Gastrocnemius medialis (tissue), 4 donors: ENCODE measurements at regions not wholly inside any gene's neighbourhood (a gene's known extent, or its start where the extent isn't known, plus 50 kb on each side); places are given as distances from the start of the nearest gene placed in this dataset.

Experiments used
- ATAC-seq, 2 donors: fragments of 150-250 bp; one replicate each; pipeline ENCODE4 v1.9.1; 2016
- DNase-seq, 2 donors: peaks; one replicate each; pipeline ENCODE4 v3.0.0-alpha.2; 2019
- H3K27ac ChIP-seq, 4 donors: fragments of 200-600 bp; sonication (generic); 1 replicate in 1 of 4; 2 replicates in 3 of 4; pipeline ENCODE4 v1.5.1; 2016 to 2018; ENCODE audit warnings: mild to moderate bottlenecking in 2 of 4, moderate library complexity in 1 of 4
- H3K27me3 ChIP-seq, 3 donors: fragments of 200-600 bp; sonication (generic) in 2 of 3; 1 replicate in 1 of 3; 2 replicates in 2 of 3; pipeline versions ENCODE4 v1.5.1 to v1.6.0; 2016 to 2019; ENCODE audit warnings: mild to moderate bottlenecking in 1 of 3, moderate library complexity in 1 of 3
- H3K36me3 ChIP-seq, 2 donors: fragments of 200-600 bp; sonication (generic) in 1 of 2; one replicate each; pipeline ENCODE4 v1.5.1; 2017 to 2018
- H3K4me1 ChIP-seq, 2 donors: fragments of 200-600 bp; sonication (generic) in 1 of 2; one replicate each; pipeline ENCODE4 v1.5.1; 2016 to 2017; ENCODE audit warnings: mild to moderate bottlenecking in 2 of 2
- H3K4me3 ChIP-seq, 4 donors: fragments of 200-600 bp; sonication (generic) in 3 of 4; 1 replicate in 1 of 4; 2 replicates in 3 of 4; pipeline ENCODE4 v1.5.1; 2016 to 2019; ENCODE audit warnings: mild to moderate bottlenecking in 2 of 4
- H3K9me3 ChIP-seq, 3 donors: fragments of 200-600 bp; sonication (generic) in 2 of 3; 1 replicate in 1 of 3; 2 replicates in 2 of 3; pipeline ENCODE4 v1.5.1; 2016 to 2019
- POLR2A ChIP-seq, 2 donors: fragments of 450-650 bp; IDR thresholded peaks; one replicate each; pipeline ENCODE4 v1.6.1; 2017; ENCODE audit warnings: antibody characterized with exemption in 2 of 2, mild to moderate bottlenecking in 2 of 2, moderate library complexity in 2 of 2
- in situ Hi-C, 4 donors: fragments of 200-750 bp; cut with MboI; loops; one replicate each; pipeline versions ENCODE4 v1.15.0 to v1.8.0; 2017; ENCODE audit warnings: low sequenced_read_pairs in 4 of 4
- intact Hi-C: fragments of 100-400 bp; cut with DNase I; formaldehyde crosslinking; loops from one replicate; pipeline ENCODE4 v1.15.1; 2023; ENCODE audit warnings: low total_unique reads
- TF ChIP-seq, protein P1 (sequence below), 5 experiments: fragments of 450-650 bp in 3 of 5; fragments of 200-600 bp in 2 of 5; sonication (generic) in 2 of 5; IDR thresholded peaks in 4 of 5; conservative IDR thresholded peaks in 1 of 5; 1 replicate in 4 of 5; 2 replicates in 1 of 5; pipeline ENCODE4 v1.5.1; 2016 to 2019; ENCODE audit warnings: antibody characterized with exemption in 5 of 5, mild to moderate bottlenecking in 3 of 5, moderate library complexity in 3 of 5

DNA sequence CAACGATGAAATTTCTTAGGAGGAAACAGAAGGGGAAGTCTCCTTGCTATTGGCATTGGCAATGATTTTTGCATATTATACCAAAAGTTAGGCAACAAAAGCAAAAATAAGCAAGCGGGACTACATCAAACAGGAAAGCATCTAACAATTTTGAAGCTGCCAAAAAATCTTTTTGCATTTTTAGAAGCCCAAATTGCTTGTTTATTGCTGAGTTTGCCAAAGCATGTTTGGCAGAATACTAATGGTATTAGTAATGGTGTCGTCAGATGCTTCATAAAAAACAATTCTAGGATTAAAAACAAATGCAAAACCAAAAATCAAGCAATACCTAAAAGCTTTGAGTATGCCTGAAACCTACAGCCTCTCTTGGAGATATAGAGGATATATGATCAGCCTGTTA, 80.0 kb downstream of the GALR1 start:
- TF ChIP-seq, protein P1, sequence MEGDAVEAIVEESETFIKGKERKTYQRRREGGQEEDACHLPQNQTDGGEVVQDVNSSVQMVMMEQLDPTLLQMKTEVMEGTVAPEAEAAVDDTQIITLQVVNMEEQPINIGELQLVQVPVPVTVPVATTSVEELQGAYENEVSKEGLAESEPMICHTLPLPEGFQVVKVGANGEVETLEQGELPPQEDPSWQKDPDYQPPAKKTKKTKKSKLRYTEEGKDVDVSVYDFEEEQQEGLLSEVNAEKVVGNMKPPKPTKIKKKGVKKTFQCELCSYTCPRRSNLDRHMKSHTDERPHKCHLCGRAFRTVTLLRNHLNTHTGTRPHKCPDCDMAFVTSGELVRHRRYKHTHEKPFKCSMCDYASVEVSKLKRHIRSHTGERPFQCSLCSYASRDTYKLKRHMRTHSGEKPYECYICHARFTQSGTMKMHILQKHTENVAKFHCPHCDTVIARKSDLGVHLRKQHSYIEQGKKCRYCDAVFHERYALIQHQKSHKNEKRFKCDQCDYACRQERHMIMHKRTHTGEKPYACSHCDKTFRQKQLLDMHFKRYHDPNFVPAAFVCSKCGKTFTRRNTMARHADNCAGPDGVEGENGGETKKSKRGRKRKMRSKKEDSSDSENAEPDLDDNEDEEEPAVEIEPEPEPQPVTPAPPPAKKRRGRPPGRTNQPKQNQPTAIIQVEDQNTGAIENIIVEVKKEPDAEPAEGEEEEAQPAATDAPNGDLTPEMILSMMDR (IDR thresholded peaks at IDR 0.05 in 4 of 5, conservative IDR thresholded peaks at IDR 0.05 in 1 of 5): no peak
- TF ChIP-seq POLR2A (IDR thresholded peaks at IDR 0.05): no peak
- Histone ChIP-seq H3K9me3 (no peaks in the 10 kb centered on the region), H3K27me3 (no peaks in the 10 kb centered on the region), H3K27ac (no peak overlapping the region), H3K4me3 (no peak overlapping the region), H3K36me3 (no peaks in the 10 kb centered on the region), H3K4me1 (no peaks in the 10 kb centered on the region)
- in situ Hi-C loops: no loop called here
- ATAC-seq (no peak), DNase-seq (no peak)
- intact Hi-C loops: no loop called here

DNA sequence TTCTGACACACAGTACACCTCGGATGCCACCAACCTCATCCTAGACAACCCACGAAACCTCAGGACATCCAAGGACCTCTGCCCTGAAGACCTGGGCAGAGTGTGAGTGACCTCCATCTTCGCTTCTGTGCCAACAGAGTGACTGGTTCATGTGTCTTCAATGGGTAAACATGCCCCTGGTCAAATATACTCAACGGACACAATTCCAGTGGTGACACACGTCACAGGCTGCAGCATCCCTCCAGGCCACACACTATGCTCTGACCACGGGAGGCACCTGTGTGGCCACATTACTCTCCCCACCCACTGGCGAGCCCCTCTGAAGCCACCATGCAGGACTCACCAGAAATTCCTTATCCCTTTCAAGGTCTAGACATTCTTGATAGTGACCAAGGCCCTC, 85.2 kb downstream of the GALR1 start:
- Histone ChIP-seq H3K27me3 (no peaks in the 10 kb centered on the region), H3K27ac (no peak overlapping the region), H3K4me1 (no peaks in the 10 kb centered on the region), H3K9me3 (no peaks in the 10 kb centered on the region), H3K36me3 (no peaks in the 10 kb centered on the region), H3K4me3 (no peak overlapping the region)
- TF ChIP-seq POLR2A (IDR thresholded peaks at IDR 0.05): no peak
- TF ChIP-seq, protein P1 (IDR thresholded peaks at IDR 0.05 in 4 of 5, conservative IDR thresholded peaks at IDR 0.05 in 1 of 5): no peak
- ATAC-seq (no peak), DNase-seq (no peak)
- in situ Hi-C loops (no loop called here), intact Hi-C loops (no loop called here)

DNA sequence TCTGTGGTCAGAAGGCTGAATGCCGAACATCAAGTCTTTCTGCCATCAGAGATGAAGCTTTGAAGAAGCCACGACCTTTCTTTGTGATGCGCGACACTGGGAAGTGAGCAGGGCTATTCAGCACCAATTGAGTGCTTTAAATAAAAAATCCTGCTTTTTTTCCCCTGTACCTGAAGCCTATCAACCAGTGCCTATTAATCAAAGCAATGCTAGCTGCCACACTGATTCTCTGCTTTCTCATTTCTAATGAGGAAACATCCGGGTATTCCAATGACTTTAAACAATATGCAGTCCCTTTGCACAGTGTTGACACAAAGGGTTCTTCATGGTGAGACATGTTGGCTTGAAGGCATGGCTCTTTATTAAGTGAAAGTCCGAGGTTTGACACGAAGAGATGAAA, 88.0 kb downstream of the GALR1 start:
- Histone ChIP-seq H3K4me1 (no peaks in the 10 kb centered on the region), H3K4me3 (no peak overlapping the region), H3K36me3 (no peaks in the 10 kb centered on the region), H3K27ac (no peak overlapping the region), H3K9me3 (no peaks in the 10 kb centered on the region), H3K27me3 (no peaks in the 10 kb centered on the region)
- TF ChIP-seq, protein P1 (IDR thresholded peaks at IDR 0.05 in 4 of 5, conservative IDR thresholded peaks at IDR 0.05 in 1 of 5): no peak
- DNase-seq (no peak), ATAC-seq (no peak)
- intact Hi-C loops: no loop called here
- in situ Hi-C loops: no loop called here

DNA sequence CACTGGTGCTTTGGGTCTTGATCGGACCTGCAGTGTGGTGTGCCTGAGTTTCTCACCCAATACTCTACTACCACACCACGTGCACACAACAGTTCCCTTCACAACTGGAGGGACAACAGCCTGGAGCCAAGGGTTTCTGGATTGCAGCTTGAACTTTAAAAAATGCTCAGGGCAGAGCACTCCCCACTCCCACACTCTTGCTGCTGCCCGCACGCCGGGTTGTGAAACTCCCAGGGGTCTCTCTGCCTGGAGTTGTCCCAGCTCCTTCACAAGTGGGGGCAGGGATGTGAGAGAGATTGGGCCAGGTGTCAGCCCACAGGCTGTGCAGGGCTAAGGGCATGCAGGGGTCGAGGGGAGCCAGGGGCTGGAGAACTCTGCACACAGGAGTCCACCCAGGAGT, 89.4 kb downstream of the GALR1 start:
- no peaks in the 10 kb centered on the region for H3K36me3 ChIP-seq
- no peaks in the 10 kb centered on the region for H3K9me3 ChIP-seq
- DNase-seq (no peak), ATAC-seq (no peak)
- no peak for TF ChIP-seq POLR2A (IDR thresholded peaks at IDR 0.05)
- TF ChIP-seq, protein P1 (IDR thresholded peaks at IDR 0.05 in 4 of 5, conservative IDR thresholded peaks at IDR 0.05 in 1 of 5): no peak
- no peaks in the 10 kb centered on the region for H3K4me1 ChIP-seq
- no peak overlapping the region for H3K4me3 ChIP-seq
- in situ Hi-C loops (no loop called here), intact Hi-C loops (no loop called here)
- H3K27ac ChIP-seq: no peak overlapping the region
- H3K27me3 ChIP-seq: no peaks in the 10 kb centered on the region

DNA sequence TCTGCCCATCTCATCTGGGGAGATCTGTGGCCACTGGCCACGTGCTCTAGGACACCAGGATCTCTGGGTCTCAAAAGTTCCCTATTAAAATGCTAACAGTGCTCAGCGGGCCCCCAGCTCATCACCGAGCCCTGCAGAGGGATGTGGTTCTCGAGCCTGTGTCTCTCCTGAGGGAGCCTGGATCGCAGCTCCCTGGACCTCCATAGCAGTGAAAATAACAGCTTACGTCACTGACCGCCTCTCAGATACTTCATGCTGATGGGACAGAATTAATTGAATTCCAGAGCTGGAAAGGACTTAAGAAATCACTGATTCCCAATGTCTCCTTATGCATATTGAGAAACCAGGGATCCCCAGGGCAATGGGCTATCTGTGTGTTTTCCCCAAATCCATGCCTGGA, 90.0 kb downstream of the GALR1 start:
- Histone ChIP-seq H3K36me3 (no peaks in the 10 kb centered on the region), H3K27ac (no peak overlapping the region), H3K27me3 (no peaks in the 10 kb centered on the region), H3K9me3 (no peaks in the 10 kb centered on the region), H3K4me1 (no peaks in the 10 kb centered on the region), H3K4me3 (no peak overlapping the region)
- ATAC-seq: no peak
- TF ChIP-seq, protein P1 (IDR thresholded peaks at IDR 0.05 in 4 of 5, conservative IDR thresholded peaks at IDR 0.05 in 1 of 5): no peak
- no peak for TF ChIP-seq POLR2A (IDR thresholded peaks at IDR 0.05)
- in situ Hi-C loops (no loop called here), intact Hi-C loops (no loop called here)
- no peak for DNase-seq
